GM12878 (cell line): ENCODE measurements at regions not wholly inside any gene's neighbourhood (a gene's known extent, or its start where the extent isn't known, plus 50 kb on each side); places are given as distances from the start of the nearest gene placed in this dataset.

Source experiments
- ATAC-seq: fragments of 200-7000 bp; cut with Tn5 transposase; 3 replicates; pipeline ENCODE4 v1.9.1; 2020; ENCODE audit warnings: mild to moderate bottlenecking, moderate library complexity
- BruUV-seq: library from RNA; stranded (reverse); fragments of 400-500 nt; replicated peaks from 2 replicates; lab custom pipeline; 2021; lab: Mats Ljungman, UMichigan
- CTCF ChIA-PET: fragments of 300-600 bp; sonication (Branson Sonifier 250); formaldehyde crosslinking; extraction: SDS; loops from one replicate; lab custom pipeline; 2021; ENCODE audit warnings: inconsistent platforms; lab: Yijun Ruan, JAX
- POLR2A ChIA-PET: fragments of 350-600 bp; formaldehyde crosslinking; extraction: SDS; loops from one replicate; lab custom pipeline; 2021; ENCODE audit warnings: inconsistent platforms; lab: Charles Lee
- RAD21 ChIA-PET: fragments of 300-600 bp; sonication (Branson Sonifier 250); formaldehyde crosslinking; loops from one replicate; lab custom pipeline; 2023; ENCODE audit warnings: antibody characterized with exemption; ENCODE audit not compliant: unreplicated experiment; lab: Charles Lee
- SMC1A ChIA-PET: fragments of 300-600 bp; sonication (Branson Sonifier 250); formaldehyde crosslinking; loops from one replicate; lab custom pipeline; 2023; ENCODE audit not compliant: unreplicated experiment, uncharacterized antibody; lab: Charles Lee
- DNase-seq: peaks from one replicate; pipeline ENCODE4 v3.0.0-alpha.2; 2011; ENCODE audit warnings: low read depth, low spot score
- FAIRE-seq: peaks from 3 replicates; lab custom pipeline; 2011; peaks lifted over from hg19 to GRCh38; lab: Jason Lieb, UNC
- H2AFZ ChIP-seq: 2 replicates; pipeline ENCODE4 v1.6.0; 2011; ENCODE audit warnings: low read depth, low read length, control low read depth; ENCODE audit not compliant: control insufficient read depth
- H3K27ac ChIP-seq: 2 replicates; pipeline ENCODE4 v1.5.1; 2011; ENCODE audit warnings: control low read depth; ENCODE audit not compliant: control insufficient read depth, insufficient read depth
- H3K27me3 ChIP-seq, 2 experiments: replicated peaks in 1 of 2; 2 replicates each; pipeline versions ENCODE4 v1.6.0 to v1.6.1; 2011; ENCODE audit warnings: low read length in 1 of 2; ENCODE audit not compliant: control insufficient read depth in 2 of 2, insufficient read depth in 2 of 2
- H3K36me3 ChIP-seq, 2 experiments: 2 replicates each; pipeline ENCODE4 v1.5.1; 2011; ENCODE audit warnings: low read length in 1 of 2; ENCODE audit not compliant: control insufficient read depth in 2 of 2, insufficient read depth in 2 of 2
- H3K4me1 ChIP-seq: 2 replicates; pipeline ENCODE4 v1.6.1; 2011; ENCODE audit warnings: mild to moderate bottlenecking, low read length, moderate library complexity, mixed read lengths; ENCODE audit not compliant: control insufficient read depth, insufficient read depth
- H3K4me2 ChIP-seq: 2 replicates; pipeline ENCODE4 v1.6.0; 2011; ENCODE audit warnings: control low read depth; ENCODE audit not compliant: control insufficient read depth, insufficient read depth
- H3K4me3 ChIP-seq: fragments of 200-600 bp; sonication (generic); 2 replicates; pipeline ENCODE4 v1.5.1; 2016
- H3K79me2 ChIP-seq: 2 replicates; pipeline ENCODE4 v1.6.0; 2011; ENCODE audit warnings: low read length; ENCODE audit not compliant: control insufficient read depth, insufficient read depth
- H3K9ac ChIP-seq: 2 replicates; pipeline ENCODE4 v1.8.0; 2011; ENCODE audit warnings: low read length, control low read depth, mixed read lengths; ENCODE audit not compliant: control insufficient read depth, insufficient read depth
- H3K9me3 ChIP-seq: replicated peaks from 3 replicates; pipeline ENCODE4 v1.5.1; 2011; ENCODE audit warnings: mild to moderate bottlenecking, low read length; ENCODE audit not compliant: control insufficient read depth, insufficient read depth
- H4K20me1 ChIP-seq: 2 replicates; pipeline ENCODE4 v1.6.0; 2011; ENCODE audit not compliant: control insufficient read depth, insufficient read depth
- BCLAF1 ChIP-seq: fragments of 450-650 bp; IDR thresholded peaks from 2 replicates; pipeline ENCODE4 v1.6.1; 2017; ENCODE audit warnings: antibody characterized with exemption, mild to moderate bottlenecking, moderate library complexity
- ESRRA ChIP-seq: IDR thresholded peaks from 2 replicates; pipeline ENCODE4 v1.6.1; 2012; ENCODE audit warnings: mild to moderate bottlenecking, low read length, improper control_type of control experiment
- NR2C2 ChIP-seq: IDR thresholded peaks from 2 replicates; pipeline ENCODE4 v1.6.1; 2011; ENCODE audit warnings: borderline replicate concordance, low read depth; ENCODE audit not compliant: control insufficient read depth, insufficient read length
- POU2F2 ChIP-seq: IDR thresholded peaks from 3 replicates; pipeline ENCODE4 v1.6.1; 2011; ENCODE audit warnings: low read depth, mild to moderate bottlenecking, low read length, borderline replicate concordance
- RFX5 ChIP-seq: IDR thresholded peaks from 2 replicates; pipeline ENCODE4 v1.6.1; 2011; ENCODE audit warnings: low read depth, low read length, improper control_type of control experiment
- YY1 ChIP-seq: IDR thresholded peaks from 2 replicates; pipeline ENCODE4 v1.6.1; 2011; ENCODE audit warnings: low read depth, mild to moderate bottlenecking, low read length
- WGBS: methylation state at CpG from one replicate; pipeline ENCODE4 v1.1.6; 2016; ENCODE audit warnings: low lambda C conversion rate; ENCODE audit not compliant: insufficient replicate concordance, insufficient coverage; ENCODE audit errors: missing lambda C conversion rate; 5-methylcytosine and 5-hydroxymethylcytosine counted together
- in situ Hi-C: fragments of 300-500 bp; cut with MboI; formaldehyde crosslinking; loops from 9 replicates; pipeline ENCODE4 v1.14.3; 2018; ENCODE audit warnings: mixed read lengths
- intact Hi-C: fragments of 100-400 bp; cut with micrococcal nuclease; formaldehyde crosslinking; loops from one replicate; pipeline ENCODE4 v1.14.2; 2022; ENCODE audit not compliant: unreplicated experiment
- TF ChIP-seq, protein P1 (sequence below): IDR thresholded peaks from 2 replicates; pipeline ENCODE4 v1.6.1; 2011; ENCODE audit warnings: borderline replicate concordance, low read depth, mild to moderate bottlenecking, moderate library complexity, mixed read lengths, low read length; ENCODE audit not compliant: insufficient read depth; ENCODE audit errors: extremely low read length
- TF ChIP-seq, protein P2 (sequence below): IDR thresholded peaks from 2 replicates; pipeline ENCODE4 v1.6.1; 2012; ENCODE audit warnings: low read depth, low read length, improper control_type of control experiment

GRCh38 chr5:7146886-7147285 is 249.1 kb upstream of the ADCY2 start:
- ChIA-PET SMC1A (no interaction called here), POLR2A (no interaction called here), RAD21 (no interaction called here), CTCF (interaction anchor here (1.3 kb wide), 1 partner anchor 11 kb away, joined by 4 read pairs; no protein-coding TSS in a partner anchor)
- Histone ChIP-seq H3K27ac (no peak overlapping the region), H3K9ac (no peak overlapping the region), H3K27me3 (no peaks in the 10 kb centered on the region), H2AFZ (no peak overlapping the region), H3K9me3 (no peaks in the 10 kb centered on the region), H3K4me3 (no peak overlapping the region), H3K4me2 (no peak overlapping the region), H3K4me1 (no peaks in the 10 kb centered on the region), H4K20me1 (no peaks in the 10 kb centered on the region; the same call in 1 of the 2 replicates), H3K79me2 (no peaks in the 10 kb centered on the region), H3K36me3 (no peaks in the 10 kb centered on the region)
- DNase-seq: no peak
- WGBS: 46% methylated on average over 1 of the region's 1 CpG
- BruUV-seq: no TSS peak
- TF ChIP-seq, protein P1, sequence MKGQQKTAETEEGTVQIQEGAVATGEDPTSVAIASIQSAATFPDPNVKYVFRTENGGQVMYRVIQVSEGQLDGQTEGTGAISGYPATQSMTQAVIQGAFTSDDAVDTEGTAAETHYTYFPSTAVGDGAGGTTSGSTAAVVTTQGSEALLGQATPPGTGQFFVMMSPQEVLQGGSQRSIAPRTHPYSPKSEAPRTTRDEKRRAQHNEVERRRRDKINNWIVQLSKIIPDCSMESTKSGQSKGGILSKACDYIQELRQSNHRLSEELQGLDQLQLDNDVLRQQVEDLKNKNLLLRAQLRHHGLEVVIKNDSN: no peak
- TF ChIP-seq ESRRA (no peak), POU2F2 (no peak), NR2C2 (no peak), YY1 (no peak), RFX5 (no peak), BCLAF1 (no peak)
- TF ChIP-seq, protein P2, sequence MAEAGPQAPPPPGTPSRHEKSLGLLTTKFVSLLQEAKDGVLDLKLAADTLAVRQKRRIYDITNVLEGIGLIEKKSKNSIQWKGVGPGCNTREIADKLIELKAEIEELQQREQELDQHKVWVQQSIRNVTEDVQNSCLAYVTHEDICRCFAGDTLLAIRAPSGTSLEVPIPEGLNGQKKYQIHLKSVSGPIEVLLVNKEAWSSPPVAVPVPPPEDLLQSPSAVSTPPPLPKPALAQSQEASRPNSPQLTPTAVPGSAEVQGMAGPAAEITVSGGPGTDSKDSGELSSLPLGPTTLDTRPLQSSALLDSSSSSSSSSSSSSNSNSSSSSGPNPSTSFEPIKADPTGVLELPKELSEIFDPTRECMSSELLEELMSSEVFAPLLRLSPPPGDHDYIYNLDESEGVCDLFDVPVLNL: no peak
- no peak for ATAC-seq
- in situ Hi-C loops: no loop called here
- FAIRE-seq: no peak
- intact Hi-C loops: no loop called here
